Rectal smooth muscle tissue (tissue), 1 donor: ENCODE measurements at regions not wholly inside any gene's neighbourhood (a gene's known extent, or its start where the extent isn't known, plus 50 kb on each side); places are given as distances from the start of the nearest gene placed in this dataset.

Source experiments
- H3K27ac ChIP-seq: one replicate; pipeline ENCODE4 v1.7.0; 2013; ENCODE audit warnings: low read depth, low read length, inconsistent platforms
- H3K27me3 ChIP-seq: one replicate; pipeline ENCODE4 v1.7.0; 2013; ENCODE audit warnings: low read length; ENCODE audit not compliant: control insufficient read depth, insufficient read depth
- H3K36me3 ChIP-seq: one replicate; pipeline ENCODE4 v1.7.0; 2013; ENCODE audit warnings: low read length; ENCODE audit not compliant: control insufficient read depth, insufficient read depth
- H3K4me1 ChIP-seq: one replicate; pipeline ENCODE4 v1.7.0; 2013; ENCODE audit warnings: low read length; ENCODE audit not compliant: control insufficient read depth, insufficient read depth
- H3K4me3 ChIP-seq: one replicate; pipeline ENCODE4 v1.7.0; 2013; ENCODE audit warnings: low read length
- H3K9ac ChIP-seq: one replicate; pipeline ENCODE4 v1.7.0; 2013; ENCODE audit warnings: low read length

GRCh38 chr4:19523964-19524363, 727.7 kb upstream of the SLIT2 start:
- no peaks in the 10 kb centered on the region for H3K36me3 ChIP-seq

GRCh38 chr4:19522966-19523365, 728.7 kb upstream of the SLIT2 start:
- Histone ChIP-seq H3K27me3 (no peaks in the 10 kb centered on the region), H3K9ac (no peak overlapping the region), H3K4me3 (no peak overlapping the region), H3K27ac (no peak overlapping the region), H3K4me1 (no peaks in the 10 kb centered on the region), H3K36me3 (no peaks in the 10 kb centered on the region)

More at GRCh38 chr4:19523964-19524363, 727.7 kb upstream of the SLIT2 start:
- Histone ChIP-seq H3K4me3 (no peak overlapping the region), H3K27ac (no peak overlapping the region), H3K9ac (no peak overlapping the region), H3K27me3 (no peaks in the 10 kb centered on the region), H3K4me1 (no peaks in the 10 kb centered on the region)

DNA sequence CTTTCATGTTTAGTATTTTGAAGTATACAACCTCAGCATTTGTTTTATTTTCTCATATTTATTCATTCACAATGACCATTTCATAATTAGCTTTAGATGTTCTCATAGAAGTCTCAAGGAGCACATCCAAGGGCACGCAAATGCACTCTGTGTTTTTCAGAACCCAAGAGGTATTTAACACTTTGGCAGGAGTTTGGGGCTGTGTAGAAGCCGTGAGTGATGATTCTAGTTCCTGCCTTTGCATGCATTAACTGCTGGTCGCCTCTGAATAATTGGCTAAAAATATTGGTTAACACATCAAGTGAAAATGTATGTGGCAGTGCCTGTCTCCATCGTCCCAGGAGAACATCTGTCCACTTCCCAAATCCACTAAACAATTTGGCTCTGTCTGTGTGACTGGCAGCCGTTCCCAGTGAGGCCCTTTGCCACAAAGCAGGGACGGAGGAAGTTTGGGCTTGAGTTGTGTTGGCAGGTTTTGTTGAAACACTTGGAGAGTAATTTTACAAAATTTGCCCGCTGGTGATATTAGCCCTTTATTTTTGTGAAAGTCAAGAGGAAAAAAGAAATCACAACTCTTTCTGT, 730.7 kb upstream of the SLIT2 start:
- Histone ChIP-seq H3K27me3 (no peaks in the 10 kb centered on the region), H3K36me3 (no peaks in the 10 kb centered on the region), H3K4me3 (no peak overlapping the region), H3K9ac (no peak overlapping the region), H3K27ac (no peak overlapping the region), H3K4me1 (no peaks in the 10 kb centered on the region)

DNA sequence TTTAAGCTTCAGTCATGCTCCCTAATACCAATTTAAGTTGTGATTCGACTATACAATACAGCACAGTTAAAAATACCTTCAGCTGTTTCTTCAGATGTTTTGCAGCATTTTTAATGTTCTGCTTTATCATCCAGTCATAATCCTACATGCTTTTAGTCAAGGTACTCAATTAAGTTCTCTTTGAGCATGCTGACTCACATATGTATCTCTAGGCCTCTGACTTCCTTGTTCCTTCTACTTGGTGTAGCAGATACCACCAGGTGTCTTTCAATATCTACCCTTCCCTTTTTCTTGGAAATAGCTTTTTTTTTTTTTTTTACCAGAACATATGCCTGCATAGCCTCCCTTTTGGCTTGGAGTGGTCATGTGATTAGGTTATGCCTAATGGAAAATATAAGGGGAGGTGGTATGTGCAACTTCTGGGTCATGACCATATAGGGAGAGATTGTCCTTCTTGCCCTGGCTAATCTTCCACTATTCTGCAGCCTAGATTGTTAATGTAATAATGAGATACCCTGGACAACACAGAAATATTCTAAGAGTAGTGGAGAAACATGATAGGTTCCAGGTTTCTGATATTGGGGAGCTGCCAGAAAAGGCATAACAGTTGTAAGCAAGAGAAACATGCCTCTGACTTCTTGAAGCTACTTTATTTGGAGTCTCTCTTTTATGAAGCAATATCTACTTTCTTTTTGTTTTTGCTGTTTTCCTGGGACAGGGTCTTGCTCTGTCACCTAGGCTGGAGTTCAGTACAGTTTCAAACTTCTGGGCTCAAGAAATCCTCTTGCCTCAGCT, 737.2 kb upstream of the SLIT2 start:
- Histone ChIP-seq H3K36me3 (no peaks in the 10 kb centered on the region), H3K4me3 (no peak overlapping the region), H3K9ac (no peak overlapping the region), H3K27ac (no peak overlapping the region), H3K4me1 (no peaks in the 10 kb centered on the region), H3K27me3 (no peaks in the 10 kb centered on the region)

DNA sequence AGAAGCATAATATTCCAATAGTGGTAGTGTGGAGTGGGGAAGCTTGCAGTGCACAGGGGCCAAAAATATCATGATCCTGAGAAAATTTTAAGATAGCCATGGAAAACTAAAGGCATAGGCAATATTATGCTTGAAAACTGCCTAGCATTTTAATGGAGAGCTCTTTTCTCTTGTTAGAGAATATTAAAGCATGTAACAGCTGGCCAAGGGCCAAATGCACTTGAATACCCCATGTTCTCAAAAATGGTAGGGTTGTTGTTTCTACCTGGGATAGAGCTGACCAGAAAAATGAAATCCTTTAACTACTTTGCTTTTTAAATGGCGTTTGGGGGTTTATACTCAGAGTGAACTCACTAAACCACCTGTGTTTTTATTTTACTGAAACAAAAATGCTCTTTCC, 739.6 kb upstream of the SLIT2 start:
- no peak overlapping the region for H3K9ac ChIP-seq
- H3K27me3 ChIP-seq, result no peaks in the 10 kb centered on the region
- H3K4me1 ChIP-seq, result no peaks in the 10 kb centered on the region
- no peak overlapping the region for H3K27ac ChIP-seq
- no peaks in the 10 kb centered on the region for H3K36me3 ChIP-seq
- no peak overlapping the region for H3K4me3 ChIP-seq

DNA sequence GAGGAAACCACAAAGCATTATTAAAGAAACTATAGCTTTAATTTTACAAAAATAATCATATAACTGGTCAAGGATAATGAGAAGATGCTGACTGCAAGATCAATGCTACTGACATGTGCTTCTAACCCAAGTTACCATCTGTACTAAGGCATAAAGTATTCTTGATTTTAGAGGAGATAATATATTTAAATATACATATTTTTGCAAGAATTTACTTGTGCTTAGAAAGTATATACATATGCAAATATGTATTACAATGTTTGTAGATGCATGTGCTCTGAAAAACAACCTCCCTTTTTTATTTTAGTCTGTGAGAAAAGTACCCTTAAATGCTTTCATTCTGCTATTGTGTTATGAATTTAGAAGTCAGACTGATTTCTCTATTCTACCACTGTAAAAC, 740.7 kb upstream of the SLIT2 start:
- H3K27me3 ChIP-seq, result no peaks in the 10 kb centered on the region
- no peak overlapping the region for H3K27ac ChIP-seq
- no peaks in the 10 kb centered on the region for H3K36me3 ChIP-seq
- no peaks in the 10 kb centered on the region for H3K4me1 ChIP-seq
- no peak overlapping the region for H3K9ac ChIP-seq
- H3K4me3 ChIP-seq, result no peak overlapping the region

DNA sequence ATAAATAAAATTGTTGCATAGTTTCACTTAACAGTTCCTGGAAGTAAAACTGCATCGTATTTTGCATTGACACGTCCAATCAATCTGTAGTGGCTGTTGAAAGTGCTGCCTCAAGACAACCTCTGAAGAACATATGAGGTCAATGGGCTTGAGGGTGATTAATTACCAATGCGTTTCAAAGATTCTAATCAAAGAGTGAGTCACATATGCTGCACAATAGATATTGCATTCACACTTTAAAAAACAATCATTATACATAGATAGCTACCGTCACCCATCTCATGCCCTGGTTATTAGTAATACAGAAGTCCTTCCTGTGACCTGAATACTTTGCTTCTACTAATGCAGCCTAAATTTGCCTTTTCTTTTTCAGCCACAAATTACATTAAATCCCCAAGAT, 743.3 kb upstream of the SLIT2 start:
- Histone ChIP-seq H3K4me1 (no peaks in the 10 kb centered on the region), H3K9ac (no peak overlapping the region), H3K36me3 (no peaks in the 10 kb centered on the region), H3K4me3 (no peak overlapping the region), H3K27me3 (no peaks in the 10 kb centered on the region), H3K27ac (no peak overlapping the region)

GRCh38 chr4:19497705-19498104, 754.0 kb upstream of the SLIT2 start:
- Histone ChIP-seq H3K9ac (no peak overlapping the region), H3K4me3 (no peak overlapping the region), H3K27ac (no peak overlapping the region), H3K36me3 (no peaks in the 10 kb centered on the region), H3K4me1 (no peaks in the 10 kb centered on the region), H3K27me3 (no peaks in the 10 kb centered on the region)

DNA sequence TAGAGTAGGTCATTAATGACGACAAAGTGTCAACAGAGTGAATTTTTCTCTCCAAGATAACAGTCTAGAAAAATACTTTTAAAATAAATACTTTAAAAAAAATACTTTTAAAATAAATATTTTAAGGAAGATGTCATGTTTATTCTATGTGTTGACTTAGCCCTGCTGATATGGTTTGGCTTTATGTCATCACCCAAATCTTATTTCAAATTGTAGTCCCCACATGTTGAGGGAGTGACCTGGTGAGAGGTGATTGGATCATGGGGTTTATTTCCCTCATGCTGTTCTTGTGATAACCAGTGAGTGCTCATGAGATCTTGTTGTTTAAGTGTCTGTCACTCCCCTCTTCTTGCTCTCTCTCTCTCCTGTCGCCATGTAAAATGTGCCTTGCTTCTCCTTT, 754.9 kb upstream of the SLIT2 start:
- H3K27ac ChIP-seq, result no peak overlapping the region
- H3K27me3 ChIP-seq, result no peaks in the 10 kb centered on the region
- H3K36me3 ChIP-seq, result no peaks in the 10 kb centered on the region
- H3K9ac ChIP-seq, result no peak overlapping the region
- H3K4me3 ChIP-seq, result no peak overlapping the region
- no peaks in the 10 kb centered on the region for H3K4me1 ChIP-seq

GRCh38 chr4:19494961-19495360, 756.7 kb upstream of the SLIT2 start:
- Histone ChIP-seq H3K27me3 (no peaks in the 10 kb centered on the region), H3K9ac (no peak overlapping the region), H3K4me3 (no peak overlapping the region), H3K36me3 (no peaks in the 10 kb centered on the region), H3K4me1 (no peaks in the 10 kb centered on the region), H3K27ac (no peak overlapping the region)

DNA sequence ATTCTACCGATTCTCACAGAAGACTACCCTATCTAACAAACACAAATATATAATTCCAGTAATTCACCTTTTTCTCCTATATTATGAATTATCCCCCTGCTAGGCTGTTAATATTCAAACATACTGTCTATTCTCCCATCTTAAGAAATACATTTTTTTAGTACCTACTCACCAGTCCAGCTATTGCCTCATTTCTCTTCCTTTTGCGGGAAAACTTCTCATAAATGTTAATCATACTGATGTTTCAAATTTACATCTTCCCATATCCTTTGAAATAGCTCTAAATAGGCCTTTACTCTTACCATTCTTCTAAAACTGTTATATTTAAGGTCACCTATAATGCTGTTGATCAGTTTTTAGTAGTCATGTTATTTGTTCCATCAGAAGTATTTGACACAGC, 759.1 kb upstream of the SLIT2 start:
- no peak overlapping the region for H3K4me3 ChIP-seq
- no peaks in the 10 kb centered on the region for H3K27me3 ChIP-seq
- no peaks in the 10 kb centered on the region for H3K36me3 ChIP-seq
- no peak overlapping the region for H3K9ac ChIP-seq
- no peaks in the 10 kb centered on the region for H3K4me1 ChIP-seq
- H3K27ac ChIP-seq, result no peak overlapping the region

DNA sequence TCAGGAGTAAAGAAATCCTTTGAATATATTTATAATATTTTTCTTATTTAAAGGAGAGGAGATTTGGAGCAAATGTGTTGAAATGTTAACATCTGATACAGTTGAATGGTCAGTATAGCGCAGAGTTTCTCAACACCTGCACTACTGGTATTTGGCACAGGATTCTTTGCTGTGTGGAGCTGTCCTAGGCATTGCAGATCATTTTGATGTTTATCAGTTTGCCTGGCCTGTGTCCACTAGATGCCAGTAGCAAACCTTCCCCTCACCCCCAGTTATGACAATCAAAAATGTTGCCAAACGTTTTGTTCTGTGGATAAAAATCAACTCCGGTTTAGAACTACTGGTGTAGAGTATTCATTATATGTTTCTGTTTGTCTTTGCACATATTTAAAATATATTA, 765.3 kb upstream of the SLIT2 start:
- no peaks in the 10 kb centered on the region for H3K36me3 ChIP-seq
- H3K4me3 ChIP-seq, result no peak overlapping the region
- H3K27me3 ChIP-seq, result no peaks in the 10 kb centered on the region
- H3K4me1 ChIP-seq, result no peaks in the 10 kb centered on the region
- H3K27ac ChIP-seq, result no peak overlapping the region
- H3K9ac ChIP-seq, result no peak overlapping the region

- Histone ChIP-seq H3K4me1 (no peaks in the 10 kb centered on the region), H3K4me3 (no peak overlapping the region), H3K27me3 (no peaks in the 10 kb centered on the region), H3K27ac (no peak overlapping the region), H3K9ac (no peak overlapping the region), H3K36me3 (no peaks in the 10 kb centered on the region)
Observed at GRCh38 chr4:19478791-19479190, 772.9 kb upstream of the SLIT2 start.
